ENCODE measurements at regions not wholly inside any gene's neighbourhood (a gene's known extent, or its start where the extent isn't known, plus 50 kb on each side); places are given as distances from the start of the nearest gene placed in this dataset.

GRCh38 chr1:90798883-90799282, 81.8 kb upstream of the BARHL2 start:
- TF ChIP-seq YY1 (IDR thresholded peaks at IDR 0.05; ENCODE audit: insufficient read depth, insufficient read length): no peak
- TF ChIP-seq ZNF274 (IDR thresholded peaks at IDR 0.05; ENCODE audit: low read depth, low read length): no peak
- no peak for TF ChIP-seq SUZ12 (IDR thresholded peaks at IDR 0.05; ENCODE audit: extremely low read depth, insufficient read depth, insufficient read length)
- H3K4me1 ChIP-seq (ENCODE audit: insufficient read depth, insufficient read length): peaks cover 2% of the 10 kb centered on the region
- DNase-seq (ENCODE audit: low read depth, low spot score): no peak
- H3K4me3 ChIP-seq (ENCODE audit: insufficient read length, low read depth): no peak overlapping the region
- H3K36me3 ChIP-seq (ENCODE audit: insufficient read depth, insufficient read length, low read length): no peaks in the 10 kb centered on the region
- H3K27me3 ChIP-seq (ENCODE audit: insufficient read depth, insufficient read length): no peaks in the 10 kb centered on the region
- no peaks in the 10 kb centered on the region for H3K9me3 ChIP-seq (ENCODE audit: insufficient read depth, low read length)
- H3K9ac ChIP-seq (ENCODE audit: insufficient read length, low read depth): no peak overlapping the region

DNA sequence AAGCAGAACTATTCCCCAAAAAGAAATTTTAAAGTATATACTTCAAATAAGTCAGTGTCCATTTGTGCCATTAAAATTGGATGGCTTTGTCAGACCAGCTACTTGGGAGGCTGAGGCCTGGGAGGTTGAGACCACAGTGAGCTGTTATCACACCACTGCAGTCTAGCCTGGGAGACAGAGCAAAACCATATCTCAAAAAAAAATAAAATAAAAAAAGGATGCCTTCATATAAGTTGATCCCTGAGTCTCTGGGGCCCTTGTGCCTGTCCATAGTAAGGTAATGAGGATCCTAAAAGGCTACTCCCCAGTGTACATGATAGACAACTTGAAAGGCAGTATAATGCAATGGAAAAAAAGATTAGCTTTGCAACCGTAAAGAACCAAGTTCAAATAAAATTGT, 81.2 kb upstream of the BARHL2 start:
- peaks cover 2% of the 10 kb centered on the region for H3K4me1 ChIP-seq (ENCODE audit: insufficient read depth, insufficient read length)
- no peaks in the 10 kb centered on the region for H3K27me3 ChIP-seq (ENCODE audit: insufficient read depth, insufficient read length)
- H3K4me3 ChIP-seq (ENCODE audit: insufficient read length, low read depth): no peak overlapping the region
- H3K9me3 ChIP-seq (ENCODE audit: insufficient read depth, low read length): no peaks in the 10 kb centered on the region
- no peaks in the 10 kb centered on the region for H3K36me3 ChIP-seq (ENCODE audit: insufficient read depth, insufficient read length, low read length)
- no peak for TF ChIP-seq ZNF274 (IDR thresholded peaks at IDR 0.05; ENCODE audit: low read depth, low read length)
- no peak for TF ChIP-seq YY1 (IDR thresholded peaks at IDR 0.05; ENCODE audit: insufficient read depth, insufficient read length)
- TF ChIP-seq SUZ12 (IDR thresholded peaks at IDR 0.05; ENCODE audit: extremely low read depth, insufficient read depth, insufficient read length): no peak
- no peak for DNase-seq (ENCODE audit: low read depth, low spot score)
- no peak overlapping the region for H3K9ac ChIP-seq (ENCODE audit: insufficient read length, low read depth)

GRCh38 chr1:90795431-90795830, 78.3 kb upstream of the BARHL2 start:
- Histone ChIP-seq H3K36me3 (ENCODE audit: insufficient read depth, insufficient read length, low read length) (no peaks in the 10 kb centered on the region), H3K4me1 (ENCODE audit: insufficient read depth, insufficient read length) (peaks cover 2% of the 10 kb centered on the region), H3K9ac (ENCODE audit: insufficient read length, low read depth) (no peak overlapping the region), H3K27me3 (ENCODE audit: insufficient read depth, insufficient read length) (no peaks in the 10 kb centered on the region), H3K4me3 (ENCODE audit: insufficient read length, low read depth) (no peak overlapping the region), H3K9me3 (ENCODE audit: insufficient read depth, low read length) (0 out of 2 replicates have a peak, but pooled peaks cover 4% of the 10 kb centered on the region)
- DNase-seq (ENCODE audit: low read depth, low spot score): no peak
- TF ChIP-seq ZNF274 (IDR thresholded peaks at IDR 0.05; ENCODE audit: low read depth, low read length) (no peak), YY1 (IDR thresholded peaks at IDR 0.05; ENCODE audit: insufficient read depth, insufficient read length) (no peak)

DNA sequence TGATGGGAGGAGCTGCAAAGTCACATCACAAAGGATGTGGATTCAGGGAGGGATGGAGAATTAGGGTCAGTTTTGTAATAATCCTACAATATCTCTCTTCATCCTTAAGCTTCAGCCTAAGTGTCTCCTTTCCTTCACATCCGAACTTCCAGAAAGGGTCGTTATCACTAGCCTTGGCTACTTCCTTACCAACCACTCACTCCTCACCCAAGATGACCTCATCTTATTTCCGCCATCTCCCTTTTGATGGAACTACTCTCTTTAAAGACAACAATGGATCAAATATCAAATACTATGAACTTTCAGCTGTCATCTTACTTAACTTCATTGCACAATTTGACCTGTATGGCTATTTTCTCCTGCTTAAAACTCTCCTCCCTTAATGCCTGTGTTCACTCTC, 69.6 kb upstream of the BARHL2 start:
- H3K4me3 ChIP-seq (ENCODE audit: insufficient read length, low read depth): no peak overlapping the region
- H3K4me1 ChIP-seq (ENCODE audit: insufficient read depth, insufficient read length): peaks cover 5% of the 10 kb centered on the region
- no peaks in the 10 kb centered on the region for H3K36me3 ChIP-seq (ENCODE audit: insufficient read depth, insufficient read length, low read length)
- no peak for DNase-seq (ENCODE audit: low read depth, low spot score)
- H3K9me3 ChIP-seq (ENCODE audit: insufficient read depth, low read length): peaks cover 18% of the 10 kb centered on the region
- H3K9ac ChIP-seq (ENCODE audit: insufficient read length, low read depth): no peak overlapping the region
- TF ChIP-seq YY1 (IDR thresholded peaks at IDR 0.05; ENCODE audit: insufficient read depth, insufficient read length) (no peak), SUZ12 (IDR thresholded peaks at IDR 0.05; ENCODE audit: extremely low read depth, insufficient read depth, insufficient read length) (no peak)
- H3K27me3 ChIP-seq (ENCODE audit: insufficient read depth, insufficient read length): no peaks in the 10 kb centered on the region

DNA sequence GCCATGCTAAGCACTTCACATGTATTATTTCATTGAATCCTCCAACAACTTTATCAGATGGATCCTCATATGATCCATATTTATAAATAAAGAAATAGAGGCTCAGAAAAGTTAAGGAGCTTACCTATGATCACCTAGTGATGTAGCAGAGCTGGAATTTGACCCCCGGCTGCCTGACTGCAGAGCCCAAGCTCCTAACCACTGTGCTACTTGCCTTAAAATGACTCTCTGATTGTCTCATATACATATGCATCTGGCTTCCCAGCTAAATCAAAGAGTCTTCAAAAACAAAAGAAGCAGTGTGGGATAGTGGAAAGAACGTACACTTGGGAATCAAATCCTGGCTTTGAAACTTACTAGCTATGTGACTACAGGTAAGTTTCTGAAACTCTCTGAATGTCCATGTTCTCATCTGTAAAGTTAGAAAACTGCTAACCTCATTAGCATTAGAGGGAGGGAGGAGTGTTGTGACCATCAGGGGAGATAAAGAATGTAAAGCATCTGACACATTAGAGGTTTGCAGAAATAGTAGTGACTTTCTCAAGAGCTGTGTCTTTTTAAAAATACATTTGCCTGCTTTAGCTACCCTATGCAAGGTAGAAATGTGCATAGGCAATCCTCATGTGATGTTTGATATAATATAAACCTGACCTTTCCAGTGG, 67.2 kb upstream of the BARHL2 start:
- TF ChIP-seq YY1 (IDR thresholded peaks at IDR 0.05; ENCODE audit: insufficient read depth, insufficient read length) (no peak), SUZ12 (IDR thresholded peaks at IDR 0.05; ENCODE audit: extremely low read depth, insufficient read depth, insufficient read length) (no peak), ZNF274 (IDR thresholded peaks at IDR 0.05; ENCODE audit: low read depth, low read length) (no peak)

DNA sequence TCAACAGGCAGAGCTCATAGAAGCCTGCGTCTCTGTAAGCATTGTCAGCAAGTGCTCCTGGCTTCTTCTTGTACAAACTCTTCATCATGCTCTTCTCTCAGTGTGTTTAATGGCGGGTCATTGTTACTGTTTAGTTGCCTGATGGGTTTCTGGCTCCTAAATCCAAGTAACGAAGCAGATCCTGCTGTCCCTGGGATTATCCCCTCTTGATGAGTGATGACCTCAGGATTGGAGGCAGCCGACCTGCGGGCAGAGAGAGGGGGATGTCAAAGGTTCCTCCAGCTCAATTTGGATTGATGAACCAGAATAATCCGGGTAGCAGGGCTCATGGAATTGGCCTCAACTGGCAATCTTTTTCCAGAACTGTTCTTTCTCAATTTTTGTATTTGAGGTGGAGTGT, 66.1 kb upstream of the BARHL2 start:
- DNase-seq (ENCODE audit: low read depth, low spot score): no peak
- TF ChIP-seq YY1 (IDR thresholded peaks at IDR 0.05; ENCODE audit: insufficient read depth, insufficient read length) (no peak), ZNF274 (IDR thresholded peaks at IDR 0.05; ENCODE audit: low read depth, low read length) (no peak), SUZ12 (IDR thresholded peaks at IDR 0.05; ENCODE audit: extremely low read depth, insufficient read depth, insufficient read length) (no peak)
- H3K9ac ChIP-seq (ENCODE audit: insufficient read length, low read depth): no peak overlapping the region
- peaks cover 6% of the 10 kb centered on the region; the same call in 1 of the 2 replicates for H3K9me3 ChIP-seq (ENCODE audit: insufficient read depth, low read length)
- no peaks in the 10 kb centered on the region for H3K27me3 ChIP-seq (ENCODE audit: insufficient read depth, insufficient read length)
- H3K4me1 ChIP-seq (ENCODE audit: insufficient read depth, insufficient read length): peaks cover 7% of the 10 kb centered on the region
- H3K4me3 ChIP-seq (ENCODE audit: insufficient read length, low read depth): no peak overlapping the region
- no peaks in the 10 kb centered on the region for H3K36me3 ChIP-seq (ENCODE audit: insufficient read depth, insufficient read length, low read length)

More for the DNA sequence above, 67.2 kb upstream of the BARHL2 start:
- no peak overlapping the region for H3K4me3 ChIP-seq (ENCODE audit: insufficient read length, low read depth)
- no peak for DNase-seq (ENCODE audit: low read depth, low spot score)
- H3K9ac ChIP-seq (ENCODE audit: insufficient read length, low read depth): no peak overlapping the region
- no peaks in the 10 kb centered on the region for H3K27me3 ChIP-seq (ENCODE audit: insufficient read depth, insufficient read length)
- H3K4me1 ChIP-seq (ENCODE audit: insufficient read depth, insufficient read length): peaks cover 5% of the 10 kb centered on the region
- H3K9me3 ChIP-seq (ENCODE audit: insufficient read depth, low read length): peaks cover 6% of the 10 kb centered on the region; the same call in 1 of the 2 replicates
- H3K36me3 ChIP-seq (ENCODE audit: insufficient read depth, insufficient read length, low read length): no peaks in the 10 kb centered on the region

DNA sequence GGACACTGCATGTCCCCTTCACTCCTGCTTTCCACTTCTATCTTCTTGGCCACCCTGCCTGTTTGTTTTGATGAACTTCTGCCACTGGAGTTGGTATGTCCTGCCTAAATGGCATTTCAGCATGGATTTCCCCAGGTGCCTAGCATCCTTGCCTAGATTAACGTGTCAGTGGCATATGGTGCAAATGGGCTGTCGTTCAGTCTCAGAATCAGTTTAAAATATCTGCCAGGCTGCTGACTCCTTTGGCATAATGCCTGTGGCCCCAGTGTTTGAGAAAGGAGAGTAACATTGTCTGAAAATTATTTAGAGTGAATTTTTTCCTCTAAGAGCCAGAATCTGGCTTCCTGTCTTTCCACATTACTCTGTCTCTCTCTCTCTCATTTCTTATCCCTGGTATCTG, 64.9 kb upstream of the BARHL2 start:
- DNase-seq (ENCODE audit: low read depth, low spot score): no peak
- Histone ChIP-seq H3K36me3 (ENCODE audit: insufficient read depth, insufficient read length, low read length) (no peaks in the 10 kb centered on the region), H3K4me1 (ENCODE audit: insufficient read depth, insufficient read length) (peaks cover 7% of the 10 kb centered on the region), H3K4me3 (ENCODE audit: insufficient read length, low read depth) (no peak overlapping the region), H3K27me3 (ENCODE audit: insufficient read depth, insufficient read length) (no peaks in the 10 kb centered on the region), H3K9me3 (ENCODE audit: insufficient read depth, low read length) (peaks cover 6% of the 10 kb centered on the region; the same call in 1 of the 2 replicates), H3K9ac (ENCODE audit: insufficient read length, low read depth) (no peak overlapping the region)
- TF ChIP-seq YY1 (IDR thresholded peaks at IDR 0.05; ENCODE audit: insufficient read depth, insufficient read length) (no peak), ZNF274 (IDR thresholded peaks at IDR 0.05; ENCODE audit: low read depth, low read length) (no peak), SUZ12 (IDR thresholded peaks at IDR 0.05; ENCODE audit: extremely low read depth, insufficient read depth, insufficient read length) (no peak)
